ENCODE measurements at regions not wholly inside any gene's neighbourhood (a gene's known extent, or its start where the extent isn't known, plus 50 kb on each side); places are given as distances from the start of the nearest gene placed in this dataset.

GRCh38 chr13:33971562-33971819 is 153.5 kb downstream of the RFC3 start:
- DNase-seq (ENCODE audit: low read depth, low spot score), result no peak
- no peaks in the 10 kb centered on the region for H3K4me1 ChIP-seq (ENCODE audit: control insufficient read depth, extremely low read depth, insufficient read depth, low read length)
- ChIA-PET POLR2A (no interaction called here), CTCF (no interaction called here)
- no peak for TF ChIP-seq POLR2AphosphoS5 (IDR thresholded peaks at IDR 0.05; ENCODE audit: insufficient read depth, low read depth, low read length)
- no peak for TF ChIP-seq CTCF (IDR thresholded peaks at IDR 0.05; ENCODE audit: extremely low read depth in 1 of 2, insufficient read depth in 1 of 2, low read depth in 1 of 2, low read length in 2 of 2)
- TF ChIP-seq MAX (IDR thresholded peaks at IDR 0.05; ENCODE audit: insufficient read depth, insufficient read length), result no peak
- TF ChIP-seq POLR2A (IDR thresholded peaks at IDR 0.05; ENCODE audit: low read depth, low read length), result no peak
- TF ChIP-seq FOS (IDR thresholded peaks at IDR 0.05; ENCODE audit: borderline replicate concordance, insufficient read depth, low read length), result no peak
- no peak for TF ChIP-seq EZH2 (IDR thresholded peaks at IDR 0.05; ENCODE audit: borderline replicate concordance, low read depth, low read length, severe bottlenecking)
- no peak for TF ChIP-seq GATA2 (IDR thresholded peaks at IDR 0.05; ENCODE audit: insufficient read depth, insufficient read length, low read depth, low read length)
- no peak for TF ChIP-seq MYC (IDR thresholded peaks at IDR 0.05; ENCODE audit: low read depth, low read length)
- TF ChIP-seq JUN (IDR thresholded peaks at IDR 0.05; ENCODE audit: borderline replicate concordance, insufficient read depth, insufficient read length, low read depth), result no peak
- H3K79me2 ChIP-seq (ENCODE audit: control insufficient read depth, insufficient read depth, low read length), result no peaks in the 10 kb centered on the region
- no peak overlapping the region for H3K4me3 ChIP-seq (replicated peaks in 1 of 3; ENCODE audit: insufficient read depth in 1 of 3, low read depth in 1 of 3, low read length in 3 of 3)
- no peaks in the 10 kb centered on the region for H3K36me3 ChIP-seq (ENCODE audit: control insufficient read depth in 2 of 2, extremely low read depth in 1 of 2, insufficient read depth in 2 of 2, low read length in 2 of 2)
- intact Hi-C loops (cut with micrococcal nuclease), result no loop called here
- no peaks in the 10 kb centered on the region for H4K20me1 ChIP-seq (replicated peaks; ENCODE audit: control insufficient read depth, extremely low read depth, insufficient read depth, low read length)
- no peak overlapping the region for H3K4me2 ChIP-seq (ENCODE audit: insufficient read depth, low read length)
- no peak overlapping the region for H3K9ac ChIP-seq (replicated peaks; ENCODE audit: extremely low read depth, insufficient read depth, low read length)
- no TSS peak for BruUV-seq (replicated peaks)
- dilution Hi-C loops (cut with MboI; ENCODE audit: extremely low pct_ligation_motif_present, low sequenced_read_pairs), result no loop called here
- no peak for FAIRE-seq
- H3K27me3 ChIP-seq (ENCODE audit: control insufficient read depth in 2 of 2, insufficient read depth in 2 of 2, low read length in 2 of 2), result no peaks in the 10 kb centered on the region
- no peak overlapping the region for H2AFZ ChIP-seq (ENCODE audit: low read depth, low read length)
- no peaks in the 10 kb centered on the region for H3K9me1 ChIP-seq (replicated peaks; ENCODE audit: control insufficient read depth, extremely low read depth, insufficient read depth, low read length)
- H3K9me3 ChIP-seq (replicated peaks; ENCODE audit: control insufficient read depth, insufficient read depth, low read length), result no peaks in the 10 kb centered on the region
- no peak overlapping the region for H3K27ac ChIP-seq (ENCODE audit: insufficient read depth, low read depth, low read length)
